ENCODE measurements at regions not wholly inside any gene's neighbourhood (a gene's known extent, or its start where the extent isn't known, plus 50 kb on each side); places are given as distances from the start of the nearest gene placed in this dataset.
"Not testable (repeated sequence)": the region's sequence is repeated elsewhere in the genome, so short reads cannot be mapped to it uniquely, and the experiment has no call there.

DNA sequence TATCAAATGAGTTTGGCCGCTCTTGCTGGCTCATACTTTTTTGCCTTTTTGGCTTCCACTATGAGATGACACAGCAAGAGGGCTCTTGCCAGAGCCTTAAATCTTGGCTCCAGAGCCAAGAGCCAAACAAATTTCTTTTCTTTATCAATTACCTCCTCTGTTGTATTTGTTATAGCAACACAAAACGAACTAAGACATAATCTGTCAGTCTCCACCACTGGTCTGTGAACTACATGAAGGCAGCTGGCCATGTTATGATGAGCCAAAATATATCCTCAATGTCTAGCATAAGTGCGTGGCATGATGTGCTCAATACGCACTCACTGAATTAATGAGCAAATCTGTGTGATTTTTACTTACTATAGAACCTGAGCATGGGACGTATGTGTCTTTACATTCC lies 220.0 kb upstream of the ZNF217 start:
- TF ChIP-seq, protein P1, sequence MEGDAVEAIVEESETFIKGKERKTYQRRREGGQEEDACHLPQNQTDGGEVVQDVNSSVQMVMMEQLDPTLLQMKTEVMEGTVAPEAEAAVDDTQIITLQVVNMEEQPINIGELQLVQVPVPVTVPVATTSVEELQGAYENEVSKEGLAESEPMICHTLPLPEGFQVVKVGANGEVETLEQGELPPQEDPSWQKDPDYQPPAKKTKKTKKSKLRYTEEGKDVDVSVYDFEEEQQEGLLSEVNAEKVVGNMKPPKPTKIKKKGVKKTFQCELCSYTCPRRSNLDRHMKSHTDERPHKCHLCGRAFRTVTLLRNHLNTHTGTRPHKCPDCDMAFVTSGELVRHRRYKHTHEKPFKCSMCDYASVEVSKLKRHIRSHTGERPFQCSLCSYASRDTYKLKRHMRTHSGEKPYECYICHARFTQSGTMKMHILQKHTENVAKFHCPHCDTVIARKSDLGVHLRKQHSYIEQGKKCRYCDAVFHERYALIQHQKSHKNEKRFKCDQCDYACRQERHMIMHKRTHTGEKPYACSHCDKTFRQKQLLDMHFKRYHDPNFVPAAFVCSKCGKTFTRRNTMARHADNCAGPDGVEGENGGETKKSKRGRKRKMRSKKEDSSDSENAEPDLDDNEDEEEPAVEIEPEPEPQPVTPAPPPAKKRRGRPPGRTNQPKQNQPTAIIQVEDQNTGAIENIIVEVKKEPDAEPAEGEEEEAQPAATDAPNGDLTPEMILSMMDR (conservative IDR thresholded peaks at IDR 0.05; ENCODE audit: low read depth, low read length) = no peak
- no peak overlapping the region for H3K4me3 ChIP-seq (ENCODE audit: low read depth, low read length)
- no peak for DNase-seq (ENCODE audit: low read depth)

DNA sequence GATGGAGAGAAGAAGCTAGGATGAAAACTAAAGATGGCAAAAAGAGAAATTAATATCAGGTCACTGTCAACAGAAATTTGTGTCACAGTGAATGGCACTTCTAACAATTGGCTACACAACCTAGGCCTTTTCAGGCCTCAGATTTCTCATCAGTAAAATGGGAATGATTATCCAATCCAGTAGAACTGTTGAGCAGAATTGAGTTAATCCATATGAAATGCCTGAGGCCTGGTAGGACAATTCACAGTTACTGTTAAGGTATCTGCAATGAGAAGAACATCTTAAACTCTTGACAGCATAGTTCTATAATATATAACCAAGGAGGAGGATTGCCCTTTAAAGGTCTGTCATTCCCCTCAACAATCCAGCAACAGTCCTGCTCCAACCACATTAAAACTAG lies 217.9 kb upstream of the ZNF217 start:
- TF ChIP-seq, protein P1 (conservative IDR thresholded peaks at IDR 0.05; ENCODE audit: low read depth, low read length) = no peak
- DNase-seq (ENCODE audit: low read depth) = no peak
- no peak overlapping the region for H3K4me3 ChIP-seq (ENCODE audit: low read depth, low read length)

DNA sequence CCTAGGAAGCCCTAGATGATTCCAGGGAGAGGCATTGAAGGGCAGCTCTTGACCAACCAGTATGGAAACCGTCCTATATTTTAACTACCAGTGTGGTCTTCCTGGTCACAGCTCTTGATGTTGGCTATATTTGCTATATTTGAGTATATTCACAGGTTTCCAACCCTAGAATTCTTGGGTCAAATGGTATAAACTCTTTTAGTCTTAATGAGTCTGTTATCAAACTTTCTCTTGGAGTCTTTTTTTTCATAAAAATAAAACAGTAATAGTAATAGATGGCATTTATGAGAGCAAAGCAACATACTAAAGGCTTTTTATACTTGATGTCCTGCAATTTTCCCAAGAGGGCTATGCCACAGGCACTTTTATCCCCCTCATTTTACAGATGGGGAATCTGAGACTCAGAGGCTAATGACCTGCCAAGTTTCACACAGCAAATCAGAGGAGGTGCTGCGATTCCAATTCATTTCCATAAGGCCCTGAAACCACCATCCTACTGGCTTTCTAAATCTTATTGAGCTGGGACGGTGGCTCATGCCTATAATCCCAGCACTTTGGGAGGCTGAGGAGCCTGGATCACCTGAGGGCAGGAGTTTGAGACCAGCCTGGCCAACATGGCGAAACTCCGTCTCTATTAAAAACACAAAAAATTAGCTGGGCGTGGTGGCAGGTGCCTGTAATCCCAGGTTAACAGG lies 217.2 kb upstream of the ZNF217 start:
- TF ChIP-seq, protein P1 (conservative IDR thresholded peaks at IDR 0.05; ENCODE audit: low read depth, low read length) = no peak
- H3K4me3 ChIP-seq (ENCODE audit: low read depth, low read length) = no peak overlapping the region
- no peak for DNase-seq (ENCODE audit: low read depth)

DNA sequence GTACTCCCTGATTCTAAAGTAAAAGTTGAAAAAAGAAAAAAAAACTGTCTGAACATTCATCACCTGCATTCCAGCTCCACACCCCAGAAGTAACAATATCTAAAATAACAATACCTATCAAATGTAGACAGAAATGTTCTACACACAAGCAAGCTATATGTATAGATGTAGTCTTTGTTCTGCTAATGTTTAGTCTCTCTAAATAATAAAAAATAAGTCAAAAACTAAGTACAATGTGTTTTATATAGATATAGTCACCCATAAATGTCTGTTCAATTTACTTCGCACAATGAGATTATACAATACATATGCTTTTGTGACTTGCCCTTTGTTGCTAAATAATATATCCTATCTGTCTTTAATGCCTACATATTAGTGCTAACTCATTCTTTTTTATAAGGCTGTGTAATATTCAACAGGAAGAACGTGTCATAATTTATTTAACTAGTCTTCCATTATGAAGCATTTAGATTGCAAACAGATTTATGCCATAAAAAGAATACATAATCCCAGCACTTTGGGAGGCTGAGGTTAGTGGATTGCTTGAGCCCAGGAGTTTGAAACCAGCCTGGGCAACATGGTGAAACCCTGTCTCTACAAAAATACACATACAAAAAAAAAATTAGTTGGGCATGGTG lies 216.2 kb upstream of the ZNF217 start:
- DNase-seq (ENCODE audit: low read depth) = no peak

DNA sequence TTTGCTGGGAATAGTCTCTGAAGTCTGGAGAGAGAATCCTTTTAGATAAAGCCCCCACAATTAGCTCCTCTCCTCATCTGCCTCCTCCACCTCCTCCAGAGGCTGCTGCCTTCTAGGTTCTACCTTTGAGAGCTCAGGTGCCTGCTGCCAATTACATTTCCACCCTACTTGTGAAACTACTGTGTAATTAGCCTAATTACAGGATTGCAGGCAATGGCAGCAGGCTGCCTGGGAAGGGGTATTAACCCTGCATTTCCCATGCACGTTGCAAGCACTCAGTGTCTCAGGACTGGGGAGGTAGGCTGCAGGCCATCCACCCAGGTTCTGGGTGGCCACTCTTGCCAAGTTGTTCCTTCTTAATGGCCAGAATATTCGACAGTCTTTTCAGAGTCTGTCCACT lies 215.6 kb upstream of the ZNF217 start:
- no peak for DNase-seq (ENCODE audit: low read depth)
- TF ChIP-seq, protein P1 (conservative IDR thresholded peaks at IDR 0.05; ENCODE audit: low read depth, low read length) = no peak
- no peak overlapping the region for H3K4me3 ChIP-seq (ENCODE audit: low read depth, low read length)

More for the DNA sequence above, 216.2 kb upstream of the ZNF217 start:
- H3K4me3 ChIP-seq (ENCODE audit: low read depth, low read length) = no peak overlapping the region
- TF ChIP-seq, protein P1 (conservative IDR thresholded peaks at IDR 0.05; ENCODE audit: low read depth, low read length) = no peak

DNA sequence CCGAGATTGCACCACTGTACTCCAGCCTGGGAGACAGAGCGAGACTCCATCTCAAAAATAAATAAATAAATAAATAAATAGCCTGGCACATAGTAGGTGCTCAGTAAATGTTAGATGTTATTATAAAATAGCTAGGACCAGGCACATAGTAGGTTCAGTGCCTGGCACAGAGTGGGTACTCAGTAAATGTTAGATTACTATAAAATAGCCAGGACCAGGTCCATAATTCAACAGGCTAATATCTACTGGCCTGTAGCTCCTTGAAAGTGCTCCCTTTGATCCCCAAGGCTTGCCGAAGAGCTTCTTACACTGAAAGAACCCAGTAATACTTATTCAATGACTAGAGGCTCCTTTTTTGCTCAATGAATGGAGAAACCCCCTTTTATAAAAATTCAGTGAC lies 215.1 kb upstream of the ZNF217 start:
- no peak overlapping the region for H3K4me3 ChIP-seq (ENCODE audit: low read depth, low read length)
- no peak for DNase-seq (ENCODE audit: low read depth)
- TF ChIP-seq, protein P1 (conservative IDR thresholded peaks at IDR 0.05; ENCODE audit: low read depth, low read length) = no peak

DNA sequence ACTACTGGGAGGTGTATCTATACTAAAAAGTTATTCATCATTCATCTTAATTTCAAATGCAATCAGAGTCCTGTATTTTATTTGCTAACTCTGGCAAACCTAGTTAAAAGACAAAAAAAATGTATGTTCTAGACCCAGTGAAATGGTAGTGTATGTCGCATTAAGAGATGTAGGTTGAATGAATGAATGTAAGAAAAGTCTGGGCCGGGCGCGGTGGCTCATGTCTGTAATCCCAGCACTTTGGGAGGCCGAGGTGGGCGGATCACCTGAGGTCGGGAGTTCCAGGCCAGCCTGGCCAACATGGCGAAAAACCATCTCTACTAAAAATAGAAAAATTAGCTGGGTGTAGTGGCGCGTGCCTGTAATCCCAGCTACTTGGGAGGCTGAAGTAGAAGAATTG lies 214.7 kb upstream of the ZNF217 start:
- not testable (repeated sequence) for H3K4me3 ChIP-seq (ENCODE audit: low read depth, low read length); DNase-seq (ENCODE audit: low read depth)

Measured in choroid plexus epithelial cell (primary cell).